HepG2 (cell line): ENCODE measurements at regions not wholly inside any gene's neighbourhood (a gene's known extent, or its start where the extent isn't known, plus 50 kb on each side); places are given as distances from the start of the nearest gene placed in this dataset.

ENCODE experiments used
- CHCHD3 ChIP-seq: sonication (generic); formaldehyde crosslinking; IDR thresholded peaks from 2 replicates; pipeline ENCODE4 v1.8.0; 2022; ENCODE audit warnings: mild to moderate bottlenecking, missing genetic modification reagents, moderate library complexity
- JUND ChIP-seq: sonication (generic); formaldehyde crosslinking; IDR thresholded peaks from 2 replicates; pipeline ENCODE4 v1.8.0; 2022; ENCODE audit warnings: mild to moderate bottlenecking, missing genetic modification reagents
- MTF2 ChIP-seq: sonication (generic); formaldehyde crosslinking; IDR thresholded peaks from 2 replicates; pipeline ENCODE4 v1.5.0; 2020; ENCODE audit warnings: missing genetic modification reagents, borderline replicate concordance
- NR2F2 ChIP-seq: IDR thresholded peaks from 2 replicates; pipeline ENCODE4 v1.6.1; 2012; ENCODE audit warnings: low read depth, inconsistent platforms, borderline replicate concordance
- PHF8 ChIP-seq: sonication (generic); formaldehyde crosslinking; IDR thresholded peaks from 2 replicates; pipeline ENCODE4 v1.5.0; 2020; ENCODE audit warnings: missing genetic modification reagents
- POGK ChIP-seq: sonication (generic); formaldehyde crosslinking; conservative IDR thresholded peaks from 2 replicates; pipeline ENCODE4 v1.8.0; 2022; ENCODE audit warnings: mild to moderate bottlenecking, moderate library complexity, missing genetic modification reagents
- PRPF4 ChIP-seq: fragments of 200-400 bp; formaldehyde crosslinking; IDR thresholded peaks from 2 replicates; pipeline ENCODE4 v1.6.1; 2016; ENCODE audit warnings: low read length, low read depth; ENCODE audit not compliant: poor library complexity, severe bottlenecking
- RERE ChIP-seq: IDR thresholded peaks from 2 replicates; pipeline ENCODE4 v1.6.1; 2016; ENCODE audit warnings: low read depth, missing genetic modification reagents, missing compliant biosample characterization
- RXRA ChIP-seq: sonication (generic); formaldehyde crosslinking; IDR thresholded peaks from 2 replicates; pipeline ENCODE4 v1.5.1; 2020; ENCODE audit warnings: missing genetic modification reagents
- SRF ChIP-seq: IDR thresholded peaks from 2 replicates; pipeline ENCODE4 v1.6.1; 2011; ENCODE audit warnings: mild to moderate bottlenecking, low read depth, low read length, moderate library complexity
- TFAP4 ChIP-seq: sonication (generic); IDR thresholded peaks from 2 replicates; pipeline ENCODE4 v1.6.1; 2016; ENCODE audit warnings: low read depth, borderline replicate concordance
- TFDP2 ChIP-seq: sonication (generic); formaldehyde crosslinking; IDR thresholded peaks from 2 replicates; pipeline ENCODE4 v1.4.0; 2020; ENCODE audit warnings: missing genetic modification reagents
- ZNF253 ChIP-seq: sonication (generic); formaldehyde crosslinking; IDR thresholded peaks from 2 replicates; pipeline ENCODE4 v1.8.0; 2022; ENCODE audit warnings: mild to moderate bottlenecking, missing genetic modification reagents, borderline replicate concordance
- ZNF331 ChIP-seq: sonication (generic); formaldehyde crosslinking; IDR thresholded peaks from 2 replicates; pipeline ENCODE4 v1.4.0; 2020; ENCODE audit warnings: missing genetic modification reagents
- ZNF414 ChIP-seq: sonication (generic); formaldehyde crosslinking; IDR thresholded peaks from 2 replicates; pipeline ENCODE4 v1.5.0; 2020; ENCODE audit warnings: missing genetic modification reagents
- ZNF530 ChIP-seq: sonication (generic); formaldehyde crosslinking; IDR thresholded peaks from 2 replicates; pipeline ENCODE4 v1.5.0; 2020; ENCODE audit warnings: low read depth, mild to moderate bottlenecking, missing genetic modification reagents
- ZNF616 ChIP-seq: sonication (generic); formaldehyde crosslinking; IDR thresholded peaks from 2 replicates; pipeline ENCODE4 v1.5.0; 2020; ENCODE audit warnings: low read depth, mild to moderate bottlenecking, missing genetic modification reagents
- ZNF740 ChIP-seq: sonication (generic); formaldehyde crosslinking; IDR thresholded peaks from 2 replicates; pipeline ENCODE4 v1.4.0; 2020; ENCODE audit warnings: missing genetic modification reagents
- ZNF83 ChIP-seq: sonication (generic); formaldehyde crosslinking; IDR thresholded peaks from 2 replicates; pipeline ENCODE4 v1.4.0; 2020; ENCODE audit warnings: missing genetic modification reagents, mild to moderate bottlenecking, borderline replicate concordance

- TF ChIP-seq RERE (CRISPR knock-in tag) (0 out of 2 replicates have a peak, but pooled peaks have one; percentile 28), SRF (peak; percentile 13; the same call in 1 of the 2 replicates), ZNF530 (CRISPR knock-in tag) (no peak), JUND (no peak), MTF2 (CRISPR knock-in tag) (no peak), POGK (CRISPR knock-in tag) (no peak), CHCHD3 (CRISPR knock-in tag) (no peak), ZNF83 (CRISPR knock-in tag) (no peak), PRPF4 (peak; percentile 87), ZNF331 (CRISPR knock-in tag) (0 out of 2 replicates have a peak, but pooled peaks have one; percentile 32), PHF8 (no peak), TFDP2 (no peak), TFAP4 (peak; percentile 40; the same call in 1 of the 2 replicates), RXRA (peak; percentile 38; the same call in 1 of the 2 replicates), NR2F2 (peak; percentile 55; the same call in 1 of the 2 replicates), ZNF253 (CRISPR knock-in tag) (no peak), ZNF616 (CRISPR knock-in tag) (no peak), ZNF740 (CRISPR knock-in tag) (no peak), ZNF414 (no peak)
Observed at GRCh38 chr5:38104497-38105230, 153.7 kb upstream of the EGFLAM start (continued).
